CD4-positive, alpha-beta T cell treated with Interleukin-2 at 100 ng/mL for 4 hours (primary cell): ENCODE measurements at regions not wholly inside any gene's neighbourhood (a gene's known extent, or its start where the extent isn't known, plus 50 kb on each side); places are given as distances from the start of the nearest gene placed in this dataset.
"Not testable (repeated sequence)": the region's sequence is repeated elsewhere in the genome, so short reads cannot be mapped to it uniquely, and the experiment has no call there.

Experiments
- DNase-seq: peaks from one replicate; pipeline ENCODE4 v3.0.0-alpha.2; 2020; ENCODE audit warnings: low spot score

- DNase-seq: no peak
Observed at GRCh38 chr3:152667267-152667666, 167.7 kb upstream of the P2RY1 start.

GRCh38 chr3:152669560-152669959 lies 165.4 kb upstream of the P2RY1 start:
- DNase-seq: no peak

- no peak for DNase-seq
Observed at GRCh38 chr3:152671446-152672319, 163.2 kb upstream of the P2RY1 start.

GRCh38 chr3:152672320-152672649 lies 162.6 kb upstream of the P2RY1 start:
- DNase-seq: no peak

- DNase-seq: no peak
Observed at GRCh38 chr3:152676810-152677379, 158.0 kb upstream of the P2RY1 start.

GRCh38 chr3:152677491-152677890 lies 157.4 kb upstream of the P2RY1 start:
- DNase-seq: no peak

- no peak for DNase-seq
Observed at GRCh38 chr3:152682477-152682876, 152.5 kb upstream of the P2RY1 start.

- no peak for DNase-seq
Observed at GRCh38 chr3:152683521-152683999, 151.4 kb upstream of the P2RY1 start.

GRCh38 chr3:152684279-152684678 lies 150.7 kb upstream of the P2RY1 start:
- no peak for DNase-seq

GRCh38 chr3:152688313-152688712 lies 146.6 kb upstream of the P2RY1 start:
- no peak for DNase-seq

GRCh38 chr3:152692326-152692725 lies 142.6 kb upstream of the P2RY1 start:
- not testable (repeated sequence) for DNase-seq

GRCh38 chr3:152693521-152694250 lies 141.2 kb upstream of the P2RY1 start:
- DNase-seq: not testable (repeated sequence)

GRCh38 chr3:152695840-152696239 lies 139.1 kb upstream of the P2RY1 start:
- no peak for DNase-seq

- DNase-seq: no peak
Observed at GRCh38 chr3:152696962-152697361, 138.0 kb upstream of the P2RY1 start.

GRCh38 chr3:152703245-152703890 lies 131.6 kb upstream of the P2RY1 start:
- no peak for DNase-seq

GRCh38 chr3:152706991-152707713 lies 127.8 kb upstream of the P2RY1 start:
- DNase-seq: no peak

- no peak for DNase-seq
Observed at GRCh38 chr3:152709659-152710058, 125.3 kb upstream of the P2RY1 start.

GRCh38 chr3:152710549-152710948 lies 124.4 kb upstream of the P2RY1 start:
- no peak for DNase-seq

- DNase-seq: no peak
Observed at GRCh38 chr3:152713989-152714388, 120.9 kb upstream of the P2RY1 start.

- DNase-seq: no peak
Observed at GRCh38 chr3:152714507-152714906, 120.4 kb upstream of the P2RY1 start.

- no peak for DNase-seq
Observed at GRCh38 chr3:152717252-152717651, 117.7 kb upstream of the P2RY1 start.

- DNase-seq: no peak
Observed at GRCh38 chr3:152718810-152719209, 116.1 kb upstream of the P2RY1 start.
